ENCODE measurements at regions not wholly inside any gene's neighbourhood (a gene's known extent, or its start where the extent isn't known, plus 50 kb on each side); places are given as distances from the start of the nearest gene placed in this dataset.
A peak's percentile ranks its signal among the peaks of the same experiment; 100 is the strongest.
"Not testable (repeated sequence)": the region's sequence is repeated elsewhere in the genome, so short reads cannot be mapped to it uniquely, and the experiment has no call there.

- DNase-seq, result not testable (repeated sequence)
These were observed 620.3 kb downstream of the ZWINT start for GRCh38 chr10:55740767-55741166.

DNA sequence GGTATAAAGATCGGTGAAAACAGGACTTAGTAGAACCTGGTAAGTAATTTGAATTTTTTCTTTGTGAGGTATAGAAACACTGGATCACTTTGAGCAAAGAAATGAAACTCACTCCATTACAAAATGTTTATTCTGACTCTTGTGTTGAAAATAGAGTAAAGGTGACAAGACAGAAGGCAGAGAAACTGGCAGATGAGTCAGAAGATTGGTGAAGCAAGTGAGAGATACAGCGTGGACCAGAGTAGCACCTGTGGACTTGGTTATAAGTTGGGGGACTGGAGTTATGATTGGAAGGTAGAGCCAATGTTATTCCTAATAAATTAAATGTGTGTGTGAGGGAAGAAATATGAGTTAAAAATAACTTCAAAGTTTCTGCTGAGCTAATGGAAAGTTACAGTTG is 620.9 kb downstream of the ZWINT start:
- no peak for DNase-seq

DNA sequence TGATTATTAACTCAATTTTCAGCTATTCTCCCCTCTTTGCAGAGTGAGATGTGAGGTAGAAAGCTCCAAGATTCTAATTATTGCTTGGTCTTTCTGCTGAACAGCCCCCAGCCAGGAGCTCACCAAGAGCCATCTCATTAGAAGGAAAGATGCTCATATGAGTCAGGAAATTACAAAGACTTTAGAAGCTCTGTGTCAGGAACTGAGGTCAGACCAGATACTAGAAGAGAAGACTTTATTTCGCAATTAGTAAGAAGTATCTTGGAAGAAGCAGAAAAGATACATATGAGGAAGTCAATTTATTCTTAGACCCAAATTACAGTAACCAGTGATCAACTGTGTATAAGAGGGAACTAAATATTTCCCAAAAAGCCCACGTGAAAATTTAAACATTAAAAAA is 626.9 kb downstream of the ZWINT start:
- DNase-seq, result no peak

- DNase-seq, result no peak
These were observed 656.1 kb downstream of the ZWINT start for GRCh38 chr10:55704950-55705349.

DNA sequence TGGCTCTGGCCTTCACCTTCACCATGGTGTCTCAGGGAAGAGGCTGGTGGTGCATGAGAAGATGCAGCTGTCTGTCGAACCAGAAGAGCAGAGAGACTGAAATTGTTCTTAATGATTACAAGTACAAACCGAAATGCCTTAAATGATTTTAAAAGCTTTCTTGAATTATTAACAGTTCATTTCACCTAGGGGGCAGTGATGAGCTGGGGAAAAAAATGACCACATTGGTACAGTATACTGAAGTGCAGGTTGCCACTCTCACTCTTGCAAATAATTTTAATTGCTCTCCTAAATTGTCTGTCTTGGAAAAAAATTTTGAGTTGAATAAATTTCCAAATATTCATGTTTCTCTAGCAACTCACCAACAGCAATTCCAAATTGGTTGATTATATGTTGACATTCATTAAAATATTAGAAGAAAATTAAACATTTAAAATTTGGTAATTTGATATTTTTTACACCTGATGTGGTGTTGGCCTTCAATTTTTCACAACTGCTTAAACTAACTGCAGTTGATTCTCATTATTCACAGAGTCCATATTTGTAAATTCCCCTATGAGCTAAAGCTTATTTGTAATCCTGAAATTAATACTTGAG is 692.6 kb downstream of the ZWINT start:
- DNase-seq, result no peak

DNA sequence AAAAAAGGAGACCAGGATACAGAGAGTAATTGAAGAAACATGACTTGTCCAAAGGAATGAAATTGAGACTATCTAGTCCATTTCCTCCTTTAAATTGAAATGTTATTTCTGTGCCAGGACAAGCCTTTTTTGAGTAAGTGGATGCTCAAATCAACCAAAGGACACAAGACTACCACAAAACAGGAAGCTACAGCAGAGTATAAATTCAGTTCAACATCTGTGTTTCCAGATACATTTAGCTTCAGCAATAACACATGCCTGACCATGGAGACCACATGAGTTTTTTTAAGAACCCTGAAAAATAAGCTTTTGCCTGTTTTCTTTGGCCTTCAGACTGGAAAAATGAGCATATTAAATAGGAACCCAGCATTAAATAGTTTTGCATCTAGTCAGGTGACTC is 707.5 kb downstream of the ZWINT start:
- no peak for DNase-seq

- DNase-seq, result no peak
These were observed 719.5 kb downstream of the ZWINT start for GRCh38 chr10:55641601-55642000.

GRCh38 chr10:55631071-55631654 is 729.9 kb downstream of the ZWINT start:
- DNase-seq, result peak; percentile 63

GRCh38 chr10:55630491-55631056 is 730.5 kb downstream of the ZWINT start:
- DNase-seq, result no peak

GRCh38 chr10:55629793-55630490 is 731.1 kb downstream of the ZWINT start:
- peak; percentile 13 for DNase-seq

GRCh38 chr10:55628260-55628701 is 732.8 kb downstream of the ZWINT start:
- DNase-seq, result peak; percentile 34

DNA sequence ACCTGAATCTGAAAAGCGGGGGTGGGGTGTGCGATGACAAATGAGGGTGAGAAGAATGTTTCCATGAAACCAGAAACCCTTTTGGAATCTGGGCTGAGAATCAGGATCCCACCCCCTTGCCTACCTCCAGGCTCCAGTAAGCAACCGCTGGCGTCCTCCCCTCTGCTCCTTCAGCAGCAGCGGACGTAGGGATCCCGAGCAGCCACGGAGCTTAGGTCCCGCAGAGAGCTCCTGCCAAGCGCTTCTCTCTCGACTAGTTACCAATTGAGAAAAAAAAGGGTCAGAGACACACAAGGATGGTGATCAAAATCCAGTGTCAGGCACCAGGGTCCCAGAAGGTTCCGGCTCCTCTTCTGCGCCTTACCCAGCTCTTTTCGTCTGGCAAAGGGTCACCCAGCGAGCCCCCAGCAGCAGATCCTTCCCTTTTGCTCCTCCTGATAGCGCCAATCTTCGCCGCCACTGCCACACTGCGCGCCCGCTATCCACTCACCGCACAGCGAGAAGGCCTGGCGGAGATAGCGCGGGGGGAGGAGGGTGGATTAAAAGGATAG is 733.5 kb downstream of the ZWINT start:
- DNase-seq, result no peak

DNA sequence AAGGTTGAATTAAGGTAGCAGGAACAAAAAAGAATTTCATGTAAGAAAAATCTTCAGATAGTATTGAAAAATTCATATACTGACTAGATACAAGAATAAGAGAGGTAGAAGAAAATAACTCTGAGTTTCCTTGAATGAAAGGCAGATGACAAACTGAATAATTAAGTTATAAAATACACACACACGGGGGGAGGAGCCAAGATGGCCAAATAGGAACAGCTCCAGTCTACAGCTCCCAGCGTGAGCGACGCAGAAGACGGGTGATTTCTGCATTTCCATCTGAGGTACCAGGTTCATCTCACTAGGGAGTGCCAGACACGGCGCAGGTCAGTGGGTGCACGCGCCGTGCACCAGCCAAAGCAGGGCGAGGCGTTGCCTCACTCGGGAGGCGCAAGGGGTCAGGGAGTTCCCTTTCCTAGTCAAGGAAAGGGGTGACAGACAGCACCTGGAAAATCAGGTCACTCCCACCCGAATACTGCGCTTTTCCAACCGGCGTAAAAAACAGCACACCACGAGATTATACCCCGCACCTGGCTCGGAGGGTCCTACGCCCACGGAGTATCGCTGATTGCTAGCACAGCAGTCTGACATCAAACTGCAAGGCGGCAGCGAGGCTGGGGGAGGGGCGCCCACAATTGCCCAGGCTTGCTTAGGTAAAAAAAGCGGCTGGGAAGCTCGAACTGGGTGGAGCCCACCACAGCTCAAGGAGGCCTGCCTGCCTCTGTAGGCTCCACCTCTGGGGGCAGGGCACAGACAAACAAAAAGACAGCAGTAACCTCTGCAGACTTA is 759.2 kb downstream of the ZWINT start:
- not testable (repeated sequence) for DNase-seq

- no peak for DNase-seq
These were observed 750.6 kb upstream of the PCDH15 start for GRCh38 chr10:55551603-55552002.

GRCh38 chr10:55550236-55550635 is 749.2 kb upstream of the PCDH15 start:
- no peak for DNase-seq

DNA sequence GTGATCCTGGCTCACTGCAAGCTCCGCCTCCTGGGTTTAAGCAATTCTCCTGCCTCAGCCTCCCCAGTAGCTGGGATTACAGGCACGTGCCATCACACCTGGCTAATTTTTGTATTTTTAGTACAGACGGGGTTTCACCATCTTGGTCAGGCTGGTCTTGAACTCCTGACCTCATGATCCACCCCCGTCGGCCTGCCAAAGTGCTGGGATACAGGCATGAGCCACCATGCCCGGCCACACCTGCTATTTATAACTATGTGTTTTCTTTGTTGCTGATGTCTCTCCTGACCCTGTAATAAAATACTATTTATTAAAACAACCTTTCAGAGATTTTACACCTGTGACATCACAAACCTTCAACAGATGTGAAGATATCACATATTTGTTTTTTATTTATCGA is 736.5 kb upstream of the PCDH15 start:
- not testable (repeated sequence) for DNase-seq

GRCh38 chr10:55519264-55519663 is 718.2 kb upstream of the PCDH15 start:
- DNase-seq, result no peak

- DNase-seq, result not testable (repeated sequence)
These were observed 717.4 kb upstream of the PCDH15 start for GRCh38 chr10:55518416-55518815.

DNA sequence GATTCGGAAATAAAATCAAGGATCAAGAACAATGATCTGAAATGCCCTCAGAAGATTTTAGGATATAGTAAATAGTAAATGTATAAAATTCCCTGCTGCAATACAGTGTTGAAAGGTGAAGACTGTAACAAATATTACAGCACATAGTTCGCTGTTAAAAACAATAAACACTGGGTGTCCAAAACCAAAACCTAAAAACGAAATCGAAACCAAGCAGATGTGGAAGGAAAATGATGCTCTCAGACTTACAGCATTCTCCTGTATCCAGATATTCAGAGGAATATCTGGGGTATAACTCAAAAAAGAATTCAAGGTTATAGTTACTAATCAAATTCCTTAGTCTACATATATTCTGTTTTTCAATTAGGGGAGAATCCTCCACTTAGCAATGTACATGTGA is 708.1 kb upstream of the PCDH15 start:
- no peak for DNase-seq

DNA sequence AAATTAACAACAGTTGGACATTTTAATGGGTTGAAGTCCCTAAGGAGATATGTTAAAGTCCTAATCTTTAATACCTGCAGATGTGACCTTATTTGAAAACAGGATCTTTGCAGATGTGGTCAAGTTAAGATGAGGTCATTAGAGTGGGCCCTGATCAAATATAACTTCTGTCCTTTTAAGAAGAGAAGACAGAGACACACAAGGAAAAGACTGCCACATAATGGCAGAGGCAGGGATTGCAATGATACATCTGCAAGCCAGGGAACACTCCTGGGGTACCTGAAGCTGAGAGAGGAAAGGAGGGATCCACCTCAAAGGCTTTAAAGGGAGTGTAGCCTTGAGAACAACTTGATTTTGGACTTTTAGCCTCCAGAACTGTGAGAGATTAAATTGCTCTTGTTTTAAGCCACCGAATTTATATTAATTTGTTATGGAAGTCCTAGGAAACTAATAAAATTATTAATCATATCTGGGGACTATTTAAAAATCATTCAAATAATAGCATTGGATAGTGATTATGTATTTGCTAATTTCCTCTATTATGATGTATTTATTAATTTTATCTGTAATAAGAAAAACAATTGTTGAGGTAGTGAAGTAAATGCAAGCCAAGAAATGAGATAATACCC is 700.0 kb upstream of the PCDH15 start:
- no peak for DNase-seq

DNA sequence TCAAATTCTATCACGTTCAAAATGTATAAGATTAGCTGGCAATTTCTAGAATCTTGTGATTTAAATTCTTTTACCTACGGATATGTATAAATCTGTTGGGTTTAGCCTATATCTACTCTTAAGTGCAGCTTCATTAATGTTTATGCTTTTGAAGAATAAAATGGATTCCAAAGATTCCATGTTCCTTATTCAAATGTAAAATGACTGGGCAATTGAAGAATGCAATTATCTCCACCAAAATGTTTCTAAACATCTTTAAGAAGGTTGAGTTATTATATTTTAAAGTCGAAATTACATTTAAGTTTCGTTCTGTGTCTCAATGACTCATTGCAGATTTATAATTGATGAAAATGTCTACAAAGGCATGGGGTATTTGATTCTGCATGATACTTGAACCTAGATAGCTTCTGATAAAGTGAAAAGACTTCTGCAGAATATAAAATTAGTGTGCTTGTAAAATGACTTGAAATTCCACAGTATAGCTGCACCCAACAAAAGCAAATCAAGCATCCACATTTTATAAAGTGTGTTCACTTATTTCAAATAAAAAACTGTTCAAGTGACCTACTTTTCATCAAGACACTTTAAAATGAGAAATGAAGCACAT is 697.0 kb upstream of the PCDH15 start:
- DNase-seq, result no peak

DNA sequence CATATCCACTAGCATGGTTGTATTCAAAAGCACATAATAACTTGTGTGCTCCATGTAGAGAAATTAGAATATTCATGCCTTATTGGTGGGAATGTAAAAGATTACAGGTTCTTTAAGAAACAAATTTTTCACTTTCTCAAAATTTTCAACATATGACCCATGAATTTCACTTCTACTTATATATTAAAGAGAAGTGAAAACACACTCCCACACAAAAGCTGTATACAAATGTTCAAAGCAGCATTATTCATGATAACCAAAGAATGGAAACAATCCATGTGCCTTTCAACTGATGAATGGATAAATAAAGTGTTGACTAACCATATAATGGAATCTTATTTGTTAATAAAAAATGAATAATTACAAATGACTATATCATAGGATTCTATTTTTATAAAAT is 694.5 kb upstream of the PCDH15 start:
- no peak for DNase-seq

Measured in midbrain (tissue), 1 donor.